Renal cortical epithelial cell (primary cell): ENCODE measurements at regions not wholly inside any gene's neighbourhood (a gene's known extent, or its start where the extent isn't known, plus 50 kb on each side); places are given as distances from the start of the nearest gene placed in this dataset.
A peak's percentile ranks its signal among the peaks of the same experiment; 100 is the strongest.

Experiments used
- DNase-seq: peaks from one replicate; pipeline ENCODE4 v3.0.0-alpha.2; 2011; ENCODE audit warnings: low read depth

GRCh38 chr20:54272901-54273488, 65.1 kb downstream of the PFDN4 start:
- DNase-seq = no peak

- DNase-seq = peak; percentile 48
Observed at GRCh38 chr20:54275359-54276111, 67.6 kb downstream of the PFDN4 start.

DNA sequence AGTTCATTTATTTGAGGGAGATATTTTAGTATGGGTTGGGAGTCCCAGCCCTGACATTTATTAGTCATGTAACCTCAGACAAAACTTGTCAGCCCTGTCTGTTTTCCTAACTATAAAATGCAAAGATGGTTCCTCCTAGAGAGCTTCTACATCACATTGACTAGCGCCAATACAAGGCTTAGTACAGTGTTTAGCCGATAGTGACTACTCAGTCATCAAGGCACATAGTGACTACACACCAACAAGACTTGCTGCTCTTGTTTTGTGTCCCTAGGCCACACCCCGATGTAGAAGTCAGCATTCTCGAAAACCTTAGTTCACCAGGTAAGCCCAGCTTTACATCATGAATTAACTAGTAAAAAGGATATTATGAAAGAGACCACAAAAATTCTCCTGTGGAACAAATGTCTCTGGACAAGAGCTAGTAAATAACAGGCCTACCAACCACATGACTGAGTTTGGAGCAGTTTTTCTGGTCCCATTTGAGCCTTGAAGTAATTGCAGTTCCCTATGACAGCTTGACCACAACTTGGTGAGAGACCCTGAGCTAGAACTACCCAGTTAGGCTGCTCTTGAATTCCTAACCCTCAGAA, 68.8 kb downstream of the PFDN4 start:
- DNase-seq = peak; percentile 24

GRCh38 chr20:54278262-54278661, 70.4 kb downstream of the PFDN4 start:
- no peak for DNase-seq

- no peak for DNase-seq
Observed at GRCh38 chr20:54282625-54283024, 74.7 kb downstream of the PFDN4 start.

GRCh38 chr20:54283253-54283652, 75.4 kb downstream of the PFDN4 start:
- DNase-seq = no peak

DNA sequence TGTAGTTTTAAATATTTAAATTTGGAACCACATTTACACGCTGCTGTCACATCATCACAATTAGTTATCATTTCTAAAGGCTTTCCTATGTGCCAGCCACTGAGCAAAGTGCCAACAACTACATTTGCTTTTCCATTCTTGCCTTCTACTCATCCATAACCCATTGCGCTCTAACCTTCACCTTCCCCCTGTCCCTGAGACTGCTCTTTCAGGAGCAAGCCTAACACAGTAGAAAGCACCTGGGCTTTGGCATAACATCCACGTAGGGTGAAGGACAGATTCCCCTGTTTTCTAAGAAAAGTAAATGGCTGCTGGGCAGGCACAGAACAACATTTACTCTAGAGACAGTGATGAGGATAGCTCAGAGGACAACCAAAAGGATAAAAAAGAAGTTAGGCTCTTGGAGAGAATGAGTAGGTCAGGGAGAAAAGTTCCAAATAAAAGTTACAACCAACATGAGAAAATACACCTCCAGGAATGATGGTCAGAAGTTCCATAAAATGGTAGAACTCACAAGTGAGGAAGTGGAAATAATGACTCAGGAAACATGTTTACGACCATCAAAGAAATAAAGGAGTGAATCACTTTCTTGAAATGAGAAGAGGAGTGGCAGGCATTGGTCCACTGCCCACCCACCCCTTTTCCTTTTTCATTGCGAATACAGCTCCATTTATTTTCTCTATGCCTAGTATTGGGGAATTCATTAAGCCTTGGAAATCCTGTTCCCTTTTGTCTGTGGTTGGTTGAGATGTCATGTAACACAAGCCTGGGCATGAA, 77.2 kb downstream of the PFDN4 start:
- DNase-seq = peak; percentile 78

DNA sequence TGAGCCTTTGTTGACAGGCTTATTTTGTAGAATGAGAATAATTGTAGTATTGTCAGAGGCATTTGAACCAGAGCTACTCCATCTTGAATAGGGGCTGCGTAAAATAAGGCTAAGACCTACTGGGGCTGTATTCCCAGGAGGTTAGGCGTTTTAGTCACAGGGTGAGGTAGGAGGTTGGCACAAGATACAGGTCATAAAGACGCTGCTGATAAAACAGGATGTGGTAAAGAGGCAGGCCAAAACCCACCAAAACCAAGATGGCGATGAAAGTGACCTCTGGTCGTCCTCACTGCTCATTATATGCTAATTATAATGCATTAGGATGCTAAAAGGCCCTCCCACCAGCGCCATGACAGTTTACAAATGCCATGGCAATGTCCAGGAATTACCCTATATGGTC, 82.7 kb downstream of the PFDN4 start:
- no peak for DNase-seq

DNA sequence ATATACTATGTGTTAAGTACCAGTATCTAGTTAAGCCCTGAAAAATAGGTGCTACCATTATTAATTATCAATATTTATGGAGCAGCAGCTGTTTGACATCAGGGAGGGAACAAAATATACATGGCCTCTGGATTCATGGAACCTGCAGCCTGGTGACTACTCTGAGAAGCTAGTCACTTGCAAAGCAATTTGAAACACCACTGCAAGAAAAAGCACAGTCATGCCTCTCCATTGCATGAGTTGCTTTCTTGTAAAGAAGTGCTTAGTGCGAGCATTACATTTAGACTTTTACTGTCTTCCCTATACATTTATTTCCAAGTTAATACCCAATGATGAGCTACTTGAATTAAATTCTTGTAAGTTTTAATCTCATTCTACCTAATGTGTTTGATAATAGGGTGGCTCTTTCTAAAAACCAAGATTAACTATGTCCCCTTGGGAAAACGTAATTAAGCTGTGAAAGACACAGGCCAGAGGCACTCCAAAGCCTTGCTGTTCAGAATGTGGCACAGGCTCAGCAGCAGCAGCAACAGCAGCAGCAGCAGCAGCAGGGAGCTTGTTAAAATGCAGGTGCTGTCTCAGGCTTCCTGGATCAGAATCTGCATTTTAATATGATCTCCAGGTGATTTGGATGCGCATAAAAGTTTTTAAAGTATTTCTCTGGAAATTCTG, 83.6 kb downstream of the PFDN4 start:
- no peak for DNase-seq

GRCh38 chr20:54292185-54292584, 84.3 kb downstream of the PFDN4 start:
- DNase-seq = peak; percentile 60

DNA sequence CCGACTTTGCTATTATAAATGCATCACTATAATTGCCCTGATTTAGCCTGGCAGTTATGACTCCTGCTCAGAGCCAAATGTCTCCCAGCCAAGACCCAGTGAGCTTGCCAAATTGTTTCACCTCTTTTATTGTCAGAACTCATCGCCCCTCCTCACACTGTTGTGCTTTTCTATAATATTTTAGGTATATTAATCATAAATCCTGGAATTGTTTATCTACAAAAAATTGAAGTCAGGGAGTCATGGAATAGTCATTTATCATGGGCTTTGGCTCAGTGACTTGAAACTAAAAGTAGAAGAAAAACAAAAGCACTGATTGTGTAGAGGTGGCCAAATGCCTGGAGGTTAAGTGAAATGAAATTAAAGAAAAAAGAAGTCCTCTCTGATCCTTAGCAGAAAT, 85.6 kb downstream of the PFDN4 start:
- DNase-seq = peak; percentile 50

- DNase-seq = no peak
Observed at GRCh38 chr20:54294094-54294493, 86.2 kb downstream of the PFDN4 start.

GRCh38 chr20:54295686-54296085, 87.8 kb downstream of the PFDN4 start:
- DNase-seq = no peak

DNA sequence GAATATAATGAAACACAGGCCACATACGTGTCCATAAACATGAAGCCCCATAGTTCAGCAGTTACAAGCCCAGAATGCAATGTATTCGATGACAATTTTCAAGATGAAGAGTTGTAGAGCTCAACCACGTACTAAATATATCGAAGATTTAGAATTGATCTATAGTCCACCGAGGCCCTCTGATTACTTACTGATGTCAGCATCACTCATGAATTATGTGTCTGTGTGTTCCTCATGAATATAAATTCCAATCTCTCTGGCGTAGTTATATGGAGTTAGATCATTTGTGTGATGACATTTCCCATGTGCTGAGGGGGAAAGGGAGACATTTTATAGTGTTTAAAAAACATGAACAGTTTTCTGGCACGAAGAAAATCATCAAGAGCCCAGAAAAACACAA, 97.5 kb downstream of the PFDN4 start:
- DNase-seq = no peak

DNA sequence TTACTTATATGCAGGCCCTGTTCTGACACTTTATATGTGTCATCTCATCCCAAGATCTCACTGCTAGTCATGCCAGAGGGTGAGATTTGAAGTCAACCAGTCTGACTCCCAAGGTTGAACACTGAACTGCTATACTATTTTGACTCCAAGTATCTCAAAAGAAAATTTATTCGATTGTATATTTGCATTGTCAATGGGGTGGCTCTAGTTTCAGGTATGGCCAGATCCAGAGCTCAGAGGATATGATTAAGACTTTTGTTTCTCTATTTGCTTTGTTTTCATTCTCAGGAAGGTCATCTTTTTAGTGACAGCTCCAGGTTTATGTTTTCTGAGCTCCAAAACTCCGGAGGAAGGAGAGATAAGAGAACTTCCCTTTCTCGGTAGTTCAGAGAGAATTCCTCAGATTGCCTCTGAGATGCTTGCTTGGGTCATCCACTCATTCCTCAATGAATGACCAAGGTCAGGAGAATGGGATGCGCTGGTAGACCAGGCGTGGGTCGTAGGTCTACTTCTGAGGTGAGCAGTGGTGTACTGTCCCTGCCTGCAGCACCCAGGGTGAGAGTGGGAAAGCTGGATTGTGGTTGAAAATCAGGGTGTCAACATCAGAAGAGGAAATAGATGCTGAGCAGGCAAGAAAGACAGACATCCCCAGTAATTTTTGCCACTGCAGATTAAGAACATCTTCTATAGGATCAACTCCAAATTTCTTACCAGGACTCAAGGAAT, 99.3 kb downstream of the PFDN4 start:
- no peak for DNase-seq

DNA sequence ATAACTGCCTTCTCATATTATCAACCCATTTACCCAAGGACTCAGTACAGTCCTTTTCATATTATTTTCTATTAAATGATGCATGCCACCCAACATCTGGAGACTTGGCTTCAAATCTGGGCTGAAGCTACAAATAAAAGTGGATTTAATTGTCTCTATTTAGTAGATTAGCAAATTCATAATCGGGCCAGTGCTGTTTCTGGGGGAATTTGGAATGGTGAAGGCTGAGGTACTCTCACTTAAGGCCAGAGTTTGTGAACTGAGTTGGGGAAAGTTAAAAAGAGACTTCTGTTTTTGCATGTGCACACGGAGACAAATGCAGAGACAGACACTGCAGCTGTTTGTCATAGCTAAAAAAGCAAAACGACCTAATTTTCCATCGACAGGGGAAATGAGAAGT, 100.9 kb downstream of the PFDN4 start:
- DNase-seq = no peak

GRCh38 chr20:54318892-54319291, 111.0 kb downstream of the PFDN4 start:
- no peak for DNase-seq

- no peak for DNase-seq
Observed at GRCh38 chr20:54320148-54320607, 112.3 kb downstream of the PFDN4 start.

- DNase-seq = no peak
Observed at GRCh38 chr20:54321352-54322087, 113.6 kb downstream of the PFDN4 start.

DNA sequence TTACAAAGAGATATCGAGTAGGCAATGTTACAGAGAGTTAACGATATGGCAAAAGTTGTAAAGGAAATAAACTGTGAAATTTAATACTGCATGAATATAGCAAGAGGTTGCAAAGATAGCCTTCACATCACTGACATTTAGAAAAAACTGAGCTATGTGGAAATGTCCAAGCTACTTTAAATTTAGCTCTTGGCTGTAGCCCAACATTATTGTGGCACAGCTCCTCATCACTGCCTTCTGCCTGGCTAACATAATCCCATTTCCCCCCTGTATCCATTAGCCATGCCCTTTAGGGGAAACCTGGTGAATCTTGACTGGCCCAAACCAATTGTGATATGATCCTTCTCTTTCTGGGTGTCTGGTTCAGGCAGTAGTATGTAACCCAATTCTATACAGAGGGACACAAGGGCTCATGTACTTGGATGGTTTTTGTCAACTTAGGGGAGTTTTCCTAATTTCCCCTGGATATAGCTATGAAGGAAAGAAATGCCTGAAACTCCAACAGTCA, 115.4 kb downstream of the PFDN4 start:
- DNase-seq = no peak
